HepG2 (cell line): ENCODE measurements at regions not wholly inside any gene's neighbourhood (a gene's known extent, or its start where the extent isn't known, plus 50 kb on each side); places are given as distances from the start of the nearest gene placed in this dataset.

Experiments used
- ATAC-seq: fragments of 200-7000 bp; cut with Tn5 transposase; 3 replicates; pipeline ENCODE4 v1.9.1; 2020; ENCODE audit warnings: mild to moderate bottlenecking, moderate library complexity
- BruUV-seq: library from RNA; stranded (reverse); fragments of 400-500 nt; replicated peaks from 2 replicates; lab custom pipeline; 2021; lab: Mats Ljungman, UMichigan
- CTCF ChIA-PET: fragments of 300-600 bp; formaldehyde crosslinking; extraction: SDS; loops from one replicate; lab custom pipeline; 2021; ENCODE audit warnings: low total read pairs, inconsistent platforms, low intra/inter-chr PET ratio; lab: Yijun Ruan, JAX
- POLR2A ChIA-PET: fragments of 350-600 bp; sonication (Branson Sonifier 250); formaldehyde crosslinking; loops from one replicate; lab custom pipeline; 2020; ENCODE audit warnings: antibody characterized with exemption, inconsistent platforms; lab: Yijun Ruan, JAX
- DNase-seq: peaks from one replicate; pipeline ENCODE4 v3.0.0-alpha.2; 2015; ENCODE audit warnings: low spot score
- FAIRE-seq: peaks from 3 replicates; lab custom pipeline; 2011; peaks lifted over from hg19 to GRCh38; lab: Jason Lieb, UNC
- H2AFZ ChIP-seq: one replicate; pipeline ENCODE4 v1.6.1; 2011; ENCODE audit warnings: low read length, inconsistent platforms
- H3K27ac ChIP-seq: fragments of 300-600 bp; 3 replicates; pipeline ENCODE4 v1.8.0; 2011; ENCODE audit warnings: mixed run types, mild to moderate bottlenecking, mixed read lengths, low read length, inconsistent platforms; ENCODE audit not compliant: insufficient read depth; ENCODE audit errors: extremely low read length
- H3K27me3 ChIP-seq, 2 experiments: fragments of 200-600 bp in 1 of 2; 2 replicates in 1 of 2; 3 replicates in 1 of 2; pipeline versions ENCODE4 v1.6.0 to v1.8.0; 2011; ENCODE audit warnings: low read length in 2 of 2, mild to moderate bottlenecking in 2 of 2, moderate library complexity in 2 of 2, inconsistent platforms in 1 of 2; ENCODE audit not compliant: insufficient read depth in 2 of 2, control insufficient read depth in 1 of 2
- H3K36me3 ChIP-seq, 2 experiments: fragments of 200-600 bp in 1 of 2; replicated peaks in 1 of 2; 2 replicates in 1 of 2; 3 replicates in 1 of 2; pipeline versions ENCODE4 v1.5.1 to v1.8.0; 2011; ENCODE audit warnings: low read length in 2 of 2, inconsistent platforms in 1 of 2; ENCODE audit not compliant: insufficient read depth in 2 of 2, control insufficient read depth in 1 of 2
- H3K4me1 ChIP-seq: 2 replicates; pipeline ENCODE4 v1.5.1; 2012; ENCODE audit warnings: low read length, inconsistent platforms; ENCODE audit not compliant: insufficient read depth
- H3K4me2 ChIP-seq: 2 replicates; pipeline ENCODE4 v1.6.0; 2011; ENCODE audit warnings: low read depth, low read length, inconsistent platforms
- H3K4me3 ChIP-seq, 3 experiments: fragments of 200-600 bp in 1 of 3; sonication (generic), shearing (Covaris generic) in 1 of 3; replicated peaks in 1 of 3; 2 replicates each; pipeline ENCODE4 v1.5.1; 2011 to 2016; ENCODE audit warnings: low read length in 3 of 3, inconsistent platforms in 2 of 3, low read depth in 2 of 3, mild to moderate bottlenecking in 2 of 3, control low read depth in 1 of 3, mixed read lengths in 1 of 3; ENCODE audit not compliant: insufficient read depth in 1 of 3
- H3K79me2 ChIP-seq: one replicate; pipeline ENCODE4 v1.6.1; 2011; ENCODE audit warnings: low read length, inconsistent platforms; ENCODE audit not compliant: insufficient read depth
- H3K9ac ChIP-seq: 2 replicates; pipeline ENCODE4 v1.6.0; 2011; ENCODE audit warnings: mild to moderate bottlenecking, low read depth, low read length, inconsistent platforms; ENCODE audit not compliant: insufficient read depth
- H3K9me3 ChIP-seq: 2 replicates; pipeline ENCODE4 v1.5.1; 2012; ENCODE audit warnings: mild to moderate bottlenecking, low read length
- H4K20me1 ChIP-seq: 2 replicates; pipeline ENCODE4 v1.6.0; 2011; ENCODE audit warnings: inconsistent platforms, mild to moderate bottlenecking, low read length, moderate library complexity; ENCODE audit not compliant: insufficient read depth
- KDM1A ChIP-seq: IDR thresholded peaks from 2 replicates; pipeline ENCODE4 v1.6.1; 2016; ENCODE audit warnings: missing compliant biosample characterization
- SYNCRIP ChIP-seq: fragments of 200-400 bp; formaldehyde crosslinking; IDR thresholded peaks from 2 replicates; pipeline ENCODE4 v1.6.1; 2018; ENCODE audit warnings: mild to moderate bottlenecking, low read depth, low read length; ENCODE audit not compliant: insufficient read depth
- ZNF235 ChIP-seq: sonication (generic); formaldehyde crosslinking; IDR thresholded peaks from 2 replicates; pipeline ENCODE4 v1.8.1; 2023; ENCODE audit warnings: mild to moderate bottlenecking, missing genetic modification reagents, borderline replicate concordance
- ZNF24 ChIP-seq: fragments of 450-650 bp; IDR thresholded peaks from 2 replicates; pipeline ENCODE4 v1.6.1; 2017; ENCODE audit warnings: antibody characterized with exemption, mild to moderate bottlenecking
- ZNF460 ChIP-seq: sonication (generic); formaldehyde crosslinking; IDR thresholded peaks from 2 replicates; pipeline ENCODE4 v1.5.1; 2020; ENCODE audit warnings: missing genetic modification reagents, mild to moderate bottlenecking, borderline replicate concordance
- ZNF782 ChIP-seq: sonication (generic); formaldehyde crosslinking; IDR thresholded peaks from 2 replicates; pipeline ENCODE4 v1.4.0; 2020; ENCODE audit warnings: missing genetic modification reagents, mild to moderate bottlenecking, borderline replicate concordance
- WGBS: methylation state at CpG from one replicate; pipeline ENCODE4 v1.1.6; 2017; ENCODE audit warnings: low lambda C conversion rate; 5-methylcytosine and 5-hydroxymethylcytosine counted together
- in situ Hi-C: cut with HindIII; loops from 2 replicates; pipeline ENCODE4 v1.10.0; 2017; ENCODE audit warnings: low pct_unique_long_range_greater_than_20kb; ENCODE audit not compliant: extremely low pct_ligation_motif_present
- intact Hi-C: fragments of 100-400 bp; cut with micrococcal nuclease; formaldehyde crosslinking; loops from one replicate; pipeline ENCODE4 v1.10.0; 2022; ENCODE audit not compliant: unreplicated experiment
- TF ChIP-seq, protein P1 (sequence below): sonication (generic); formaldehyde crosslinking; IDR thresholded peaks from one replicate; pipeline ENCODE4 v1.5.1; 2020; ENCODE audit warnings: mild to moderate bottlenecking, missing genetic modification reagents; ENCODE audit errors: not compliant biosample characterization
- TF ChIP-seq, protein P2 (sequence below): sonication (generic); formaldehyde crosslinking; IDR thresholded peaks from 2 replicates; pipeline ENCODE4 v1.4.0; 2020; ENCODE audit warnings: missing genetic modification reagents

DNA sequence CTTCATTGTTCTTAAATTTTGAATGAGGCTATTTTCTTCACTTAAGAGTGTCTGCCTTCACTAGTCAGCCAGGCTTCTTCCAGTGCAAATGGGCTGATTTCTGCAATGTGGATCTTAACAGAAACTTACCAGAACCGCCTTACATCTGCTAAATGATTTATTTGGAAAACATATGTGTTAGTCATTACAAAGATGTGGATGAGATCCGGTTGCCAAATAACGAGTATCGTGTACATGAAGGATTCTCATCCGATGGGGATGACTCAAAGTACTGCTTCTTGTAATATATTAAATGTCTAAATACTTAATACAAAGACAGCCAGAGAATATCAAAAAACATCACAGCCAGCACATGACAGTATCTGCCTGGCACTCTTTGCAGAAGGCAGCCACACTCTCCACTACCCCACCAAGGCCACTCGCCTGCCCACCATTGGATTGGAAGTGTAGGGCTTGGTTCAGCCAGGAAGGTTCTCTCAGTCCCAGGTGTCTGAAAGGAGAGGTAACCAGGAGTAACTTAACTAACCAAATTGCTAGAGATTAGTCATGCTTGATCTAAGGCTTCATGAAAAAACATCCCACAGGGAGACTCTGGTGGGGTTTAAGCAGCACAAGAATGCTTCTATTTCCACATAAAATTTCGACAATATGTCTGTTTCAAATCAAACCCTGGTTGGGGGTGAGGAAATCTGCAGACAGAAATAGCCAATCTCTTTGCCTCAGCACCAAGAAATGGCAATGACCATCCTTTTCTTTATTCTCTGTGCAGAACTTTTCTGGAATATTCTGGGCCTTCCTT is 174.8 kb downstream of the GADD45G start (continued):
- no peak for TF ChIP-seq ZNF235 (CRISPR knock-in tag)

DNA sequence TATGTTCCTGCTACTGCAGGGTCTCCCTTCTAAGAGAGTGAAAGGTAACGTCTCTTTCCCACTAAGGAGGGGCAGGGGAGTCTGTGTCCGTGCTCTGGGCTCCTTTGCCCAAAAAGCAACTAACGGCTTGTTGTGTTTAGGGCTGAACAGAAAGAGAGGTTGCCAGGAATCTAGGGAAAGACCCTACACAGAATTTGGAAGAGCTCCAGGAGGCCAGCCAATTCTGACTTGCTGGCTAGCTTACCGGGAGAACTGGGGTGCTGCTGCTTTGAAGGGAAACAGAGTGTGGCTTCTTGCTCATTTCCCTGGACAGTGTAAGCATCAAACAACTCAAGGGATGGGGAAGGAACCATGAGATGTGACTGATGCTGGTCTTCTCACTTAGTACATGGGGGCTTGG is 176.1 kb downstream of the GADD45G start:
- CTCF ChIA-PET: no interaction called here
- no peak overlapping the region for H3K9ac ChIP-seq
- H2AFZ ChIP-seq: no peak overlapping the region
- BruUV-seq: no TSS peak
- no peaks in the 10 kb centered on the region for H3K36me3 ChIP-seq
- in situ Hi-C loops: no loop called here
- no peak overlapping the region for H3K4me2 ChIP-seq
- ATAC-seq: no peak
- H3K79me2 ChIP-seq: no peaks in the 10 kb centered on the region
- intact Hi-C loops: no loop called here
- no peak overlapping the region for H3K4me3 ChIP-seq
- no peaks in the 10 kb centered on the region for H4K20me1 ChIP-seq
- DNase-seq: no peak
- H3K9me3 ChIP-seq: no peaks in the 10 kb centered on the region
- TF ChIP-seq ZNF24: no peak
- TF ChIP-seq, protein P1, sequence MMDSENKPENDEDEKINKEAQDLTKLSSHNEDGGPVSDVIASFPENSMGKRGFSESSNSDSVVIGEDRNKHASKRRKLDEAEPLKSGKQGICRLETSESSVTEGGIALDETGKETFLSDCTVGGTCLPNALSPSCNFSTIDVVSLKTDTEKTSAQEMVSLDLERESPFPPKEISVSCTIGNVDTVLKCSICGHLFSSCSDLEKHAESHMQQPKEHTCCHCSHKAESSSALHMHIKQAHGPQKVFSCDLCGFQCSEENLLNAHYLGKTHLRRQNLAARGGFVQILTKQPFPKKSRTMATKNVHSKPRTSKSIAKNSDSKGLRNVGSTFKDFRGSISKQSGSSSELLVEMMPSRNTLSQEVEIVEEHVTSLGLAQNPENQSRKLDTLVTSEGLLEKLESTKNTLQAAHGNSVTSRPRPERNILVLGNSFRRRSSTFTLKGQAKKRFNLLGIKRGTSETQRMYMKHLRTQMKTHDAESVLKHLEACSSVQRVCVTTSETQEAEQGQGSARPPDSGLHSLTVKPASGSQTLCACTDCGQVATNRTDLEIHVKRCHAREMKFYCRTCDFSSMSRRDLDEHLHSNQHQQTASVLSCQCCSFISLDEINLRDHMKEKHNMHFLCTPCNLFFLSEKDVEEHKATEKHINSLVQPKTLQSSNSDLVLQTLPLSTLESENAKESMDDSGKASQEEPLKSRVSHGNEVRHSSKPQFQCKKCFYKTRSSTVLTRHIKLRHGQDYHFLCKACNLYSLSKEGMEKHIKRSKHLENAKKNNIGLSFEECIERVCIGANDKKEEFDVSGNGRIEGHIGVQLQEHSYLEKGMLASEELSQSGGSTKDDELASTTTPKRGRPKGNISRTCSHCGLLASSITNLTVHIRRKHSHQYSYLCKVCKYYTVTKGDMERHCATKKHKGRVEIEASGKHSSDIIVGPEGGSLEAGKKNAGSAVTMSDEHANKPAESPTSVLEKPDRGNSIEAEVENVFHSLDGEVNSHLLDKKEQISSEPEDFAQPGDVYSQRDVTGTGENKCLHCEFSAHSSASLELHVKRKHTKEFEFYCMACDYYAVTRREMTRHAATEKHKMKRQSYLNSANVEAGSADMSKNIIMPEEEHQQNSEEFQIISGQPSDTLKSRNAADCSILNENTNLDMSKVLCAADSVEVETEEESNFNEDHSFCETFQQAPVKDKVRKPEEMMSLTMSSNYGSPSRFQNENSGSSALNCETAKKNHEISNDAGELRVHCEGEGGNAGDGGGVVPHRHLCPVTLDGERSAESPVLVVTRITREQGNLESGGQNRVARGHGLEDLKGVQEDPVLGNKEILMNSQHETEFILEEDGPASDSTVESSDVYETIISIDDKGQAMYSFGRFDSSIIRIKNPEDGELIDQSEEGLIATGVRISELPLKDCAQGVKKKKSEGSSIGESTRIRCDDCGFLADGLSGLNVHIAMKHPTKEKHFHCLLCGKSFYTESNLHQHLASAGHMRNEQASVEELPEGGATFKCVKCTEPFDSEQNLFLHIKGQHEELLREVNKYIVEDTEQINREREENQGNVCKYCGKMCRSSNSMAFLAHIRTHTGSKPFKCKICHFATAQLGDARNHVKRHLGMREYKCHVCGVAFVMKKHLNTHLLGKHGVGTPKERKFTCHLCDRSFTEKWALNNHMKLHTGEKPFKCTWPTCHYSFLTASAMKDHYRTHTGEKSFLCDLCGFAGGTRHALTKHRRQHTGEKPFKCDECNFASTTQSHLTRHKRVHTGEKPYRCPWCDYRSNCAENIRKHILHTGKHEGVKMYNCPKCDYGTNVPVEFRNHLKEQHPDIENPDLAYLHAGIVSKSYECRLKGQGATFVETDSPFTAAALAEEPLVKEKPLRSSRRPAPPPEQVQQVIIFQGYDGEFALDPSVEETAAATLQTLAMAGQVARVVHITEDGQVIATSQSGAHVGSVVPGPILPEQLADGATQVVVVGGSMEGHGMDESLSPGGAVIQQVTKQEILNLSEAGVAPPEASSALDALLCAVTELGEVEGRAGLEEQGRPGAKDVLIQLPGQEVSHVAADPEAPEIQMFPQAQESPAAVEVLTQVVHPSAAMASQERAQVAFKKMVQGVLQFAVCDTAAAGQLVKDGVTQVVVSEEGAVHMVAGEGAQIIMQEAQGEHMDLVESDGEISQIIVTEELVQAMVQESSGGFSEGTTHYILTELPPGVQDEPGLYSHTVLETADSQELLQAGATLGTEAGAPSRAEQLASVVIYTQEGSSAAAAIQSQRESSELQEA (CRISPR knock-in tag): no peak
- no peak for TF ChIP-seq ZNF782
- TF ChIP-seq, protein P2, sequence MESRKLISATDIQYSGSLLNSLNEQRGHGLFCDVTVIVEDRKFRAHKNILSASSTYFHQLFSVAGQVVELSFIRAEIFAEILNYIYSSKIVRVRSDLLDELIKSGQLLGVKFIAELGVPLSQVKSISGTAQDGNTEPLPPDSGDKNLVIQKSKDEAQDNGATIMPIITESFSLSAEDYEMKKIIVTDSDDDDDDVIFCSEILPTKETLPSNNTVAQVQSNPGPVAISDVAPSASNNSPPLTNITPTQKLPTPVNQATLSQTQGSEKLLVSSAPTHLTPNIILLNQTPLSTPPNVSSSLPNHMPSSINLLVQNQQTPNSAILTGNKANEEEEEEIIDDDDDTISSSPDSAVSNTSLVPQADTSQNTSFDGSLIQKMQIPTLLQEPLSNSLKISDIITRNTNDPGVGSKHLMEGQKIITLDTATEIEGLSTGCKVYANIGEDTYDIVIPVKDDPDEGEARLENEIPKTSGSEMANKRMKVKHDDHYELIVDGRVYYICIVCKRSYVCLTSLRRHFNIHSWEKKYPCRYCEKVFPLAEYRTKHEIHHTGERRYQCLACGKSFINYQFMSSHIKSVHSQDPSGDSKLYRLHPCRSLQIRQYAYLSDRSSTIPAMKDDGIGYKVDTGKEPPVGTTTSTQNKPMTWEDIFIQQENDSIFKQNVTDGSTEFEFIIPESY (CRISPR knock-in tag): no peak
- TF ChIP-seq ZNF460: no peak
- TF ChIP-seq KDM1A: no peak
- TF ChIP-seq SYNCRIP: no peak
- FAIRE-seq: no peak
- H3K27ac ChIP-seq: no peak overlapping the region
- H3K27me3 ChIP-seq: peaks cover 0 to 8% of the 10 kb centered on the region in 2 experiments; a peak in 2 of 5 replicates
- POLR2A ChIA-PET: no interaction called here
- no peaks in the 10 kb centered on the region for H3K4me1 ChIP-seq
- WGBS: 16% methylated on average over 4 of the region's 4 CpGs
